Testis (tissue), 2 donors: ENCODE measurements at regions not wholly inside any gene's neighbourhood (a gene's known extent, or its start where the extent isn't known, plus 50 kb on each side); places are given as distances from the start of the nearest gene placed in this dataset.
A peak's percentile ranks its signal among the peaks of the same experiment; 100 is the strongest.

Experiments used
- DNase-seq: peaks from one replicate; pipeline ENCODE4 v3.0.0-alpha.2; 2019
- H3K27ac ChIP-seq, 2 donors: fragments of 200-600 bp; sonication (generic); one replicate each; pipeline ENCODE4 v1.5.1; 2019
- H3K27me3 ChIP-seq: fragments of 200-600 bp; sonication (generic); one replicate; pipeline ENCODE4 v1.5.1; 2019
- H3K36me3 ChIP-seq: fragments of 200-600 bp; sonication (generic); one replicate; pipeline ENCODE4 v1.5.1; 2017; ENCODE audit warnings: low read depth; ENCODE audit errors: missing control alignments
- H3K4me1 ChIP-seq: fragments of 200-600 bp; sonication (generic); one replicate; pipeline ENCODE4 v1.5.1; 2019
- H3K4me3 ChIP-seq, 2 donors: fragments of 200-600 bp; sonication (generic); one replicate each; pipeline ENCODE4 v1.5.1; 2017 to 2019
- H3K9me3 ChIP-seq: fragments of 200-600 bp; sonication (generic); one replicate; pipeline ENCODE4 v1.5.1; 2017
- CTCF ChIP-seq, 3 experiments: fragments of 450-650 bp in 2 of 3; fragments of 200-600 bp in 1 of 3; sonication (generic) in 1 of 3; IDR thresholded peaks; one replicate each; pipeline ENCODE4 v1.5.1; 2016 to 2019; ENCODE audit warnings: antibody characterized with exemption in 3 of 3, mild to moderate bottlenecking in 2 of 3, moderate library complexity in 1 of 3
- POLR2A ChIP-seq: fragments of 450-650 bp; IDR thresholded peaks from one replicate; pipeline ENCODE4 v1.6.1; 2017; ENCODE audit warnings: antibody characterized with exemption, mild to moderate bottlenecking, moderate library complexity
- WGBS, 2 donors: methylation state at CpG; one replicate each; pipeline ENCODE4 v1.1.5; 2018; 5-methylcytosine and 5-hydroxymethylcytosine counted together
- intact Hi-C: fragments of 100-400 bp; cut with DNase I; formaldehyde crosslinking; loops from one replicate; pipeline ENCODE4 v1.15.1; 2023; ENCODE audit warnings: low total_unique reads

- no peak for TF ChIP-seq CTCF (IDR thresholded peaks at IDR 0.05)
- no peak for TF ChIP-seq POLR2A
- DNase-seq: no peak
- intact Hi-C loops: no loop called here
- H3K9me3 ChIP-seq: no peaks in the 10 kb centered on the region
- no peaks in the 10 kb centered on the region for H3K36me3 ChIP-seq
- H3K27ac ChIP-seq: no peak overlapping the region
- H3K4me3 ChIP-seq: no peak overlapping the region
- 54 to 63% methylated on average over 2 of the region's 2 CpGs for WGBS, 2 donors
- no peaks in the 10 kb centered on the region for H3K4me1 ChIP-seq
- no peaks in the 10 kb centered on the region for H3K27me3 ChIP-seq
Observed at GRCh38 chr1:112247036-112247597, 148.9 kb upstream of the CTTNBP2NL start.

- Histone ChIP-seq H3K27ac (no peak overlapping the region), H3K4me1 (no peaks in the 10 kb centered on the region), H3K4me3 (no peak overlapping the region), H3K36me3 (no peaks in the 10 kb centered on the region), H3K27me3 (no peaks in the 10 kb centered on the region), H3K9me3 (no peaks in the 10 kb centered on the region)
- intact Hi-C loops: no loop called here
- TF ChIP-seq CTCF (IDR thresholded peaks at IDR 0.05): no peak
- TF ChIP-seq POLR2A: no peak
- WGBS, 2 donors: 41 to 50% methylated on average over 2 of the region's 2 CpGs
- peak; percentile 57 for DNase-seq
Observed at GRCh38 chr1:112247961-112248360, 148.1 kb upstream of the CTTNBP2NL start.

- Histone ChIP-seq H3K4me3 (no peak overlapping the region), H3K9me3 (no peaks in the 10 kb centered on the region), H3K27ac (no peak overlapping the region), H3K27me3 (no peaks in the 10 kb centered on the region), H3K4me1 (no peaks in the 10 kb centered on the region), H3K36me3 (no peaks in the 10 kb centered on the region)
- TF ChIP-seq CTCF (IDR thresholded peaks at IDR 0.05) (no peak), POLR2A (no peak)
- 87 to 93% methylated on average over 2 of the region's 2 CpGs for WGBS, 2 donors
- intact Hi-C loops: no loop called here
- no peak for DNase-seq
Observed at GRCh38 chr1:112250892-112251291, 145.1 kb upstream of the CTTNBP2NL start.

- no peak overlapping the region for H3K4me3 ChIP-seq
- H3K4me1 ChIP-seq: no peaks in the 10 kb centered on the region
- H3K27ac ChIP-seq: no peak overlapping the region
- WGBS, 2 donors: 83 to 86% methylated on average over 5 to 6 of the region's 6 CpGs
- no peaks in the 10 kb centered on the region for H3K36me3 ChIP-seq
- DNase-seq: no peak
- no peaks in the 10 kb centered on the region for H3K27me3 ChIP-seq
- no peaks in the 10 kb centered on the region for H3K9me3 ChIP-seq
- TF ChIP-seq POLR2A (no peak), CTCF (IDR thresholded peaks at IDR 0.05) (no peak)
- intact Hi-C loops: no loop called here
Observed at GRCh38 chr1:112251766-112252506, 144.1 kb upstream of the CTTNBP2NL start.

GRCh38 chr1:112253366-112253765, 142.6 kb upstream of the CTTNBP2NL start:
- H3K36me3 ChIP-seq: no peaks in the 10 kb centered on the region
- H3K4me1 ChIP-seq: no peaks in the 10 kb centered on the region
- no peaks in the 10 kb centered on the region for H3K27me3 ChIP-seq
- intact Hi-C loops: no loop called here
- no peak overlapping the region for H3K4me3 ChIP-seq
- no peak overlapping the region for H3K27ac ChIP-seq
- TF ChIP-seq POLR2A (no peak), CTCF (IDR thresholded peaks at IDR 0.05) (no peak)
- DNase-seq: no peak
- WGBS, 2 donors: 70 to 81% methylated on average over 2 of the region's 2 CpGs
- H3K9me3 ChIP-seq: no peaks in the 10 kb centered on the region
